Fibroblast of the aortic adventitia (primary cell): ENCODE measurements at regions not wholly inside any gene's neighbourhood (a gene's known extent, or its start where the extent isn't known, plus 50 kb on each side); places are given as distances from the start of the nearest gene placed in this dataset.

ENCODE experiments used
- DNase-seq: peaks from one replicate; pipeline ENCODE4 v3.0.0-alpha.2; 2010; ENCODE audit warnings: low read depth
- H3K4me3 ChIP-seq: 2 replicates; pipeline ENCODE4 v1.5.1; 2011; ENCODE audit warnings: low read depth, mild to moderate bottlenecking, control low read depth, low read length, moderate library complexity
- TF ChIP-seq, protein P1 (sequence below): IDR thresholded peaks from 2 replicates; pipeline ENCODE4 v1.5.1; 2011; ENCODE audit warnings: mild to moderate bottlenecking, low read length, control low read depth, inconsistent platforms; ENCODE audit not compliant: insufficient read depth

DNA sequence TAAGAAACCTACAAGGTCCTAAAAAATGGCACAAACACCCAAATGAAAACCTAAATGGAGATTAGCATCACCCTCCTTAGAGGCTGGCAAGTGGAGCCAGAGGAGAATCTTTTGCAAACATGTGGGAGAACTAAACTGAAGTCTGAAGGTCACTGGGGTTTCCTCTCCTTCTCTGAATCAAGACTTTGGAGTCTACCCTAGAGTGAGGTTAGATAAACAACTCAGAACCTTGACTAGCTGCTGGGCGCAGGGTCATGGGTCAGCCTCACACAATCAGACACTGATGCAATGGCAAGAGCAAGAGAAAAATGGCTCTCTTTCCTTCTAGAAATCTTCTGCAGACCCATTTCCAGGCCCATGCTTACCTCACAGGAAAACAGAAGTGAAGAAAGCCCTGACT lies 165.8 kb downstream of the KCTD12 start:
- TF ChIP-seq, protein P1, sequence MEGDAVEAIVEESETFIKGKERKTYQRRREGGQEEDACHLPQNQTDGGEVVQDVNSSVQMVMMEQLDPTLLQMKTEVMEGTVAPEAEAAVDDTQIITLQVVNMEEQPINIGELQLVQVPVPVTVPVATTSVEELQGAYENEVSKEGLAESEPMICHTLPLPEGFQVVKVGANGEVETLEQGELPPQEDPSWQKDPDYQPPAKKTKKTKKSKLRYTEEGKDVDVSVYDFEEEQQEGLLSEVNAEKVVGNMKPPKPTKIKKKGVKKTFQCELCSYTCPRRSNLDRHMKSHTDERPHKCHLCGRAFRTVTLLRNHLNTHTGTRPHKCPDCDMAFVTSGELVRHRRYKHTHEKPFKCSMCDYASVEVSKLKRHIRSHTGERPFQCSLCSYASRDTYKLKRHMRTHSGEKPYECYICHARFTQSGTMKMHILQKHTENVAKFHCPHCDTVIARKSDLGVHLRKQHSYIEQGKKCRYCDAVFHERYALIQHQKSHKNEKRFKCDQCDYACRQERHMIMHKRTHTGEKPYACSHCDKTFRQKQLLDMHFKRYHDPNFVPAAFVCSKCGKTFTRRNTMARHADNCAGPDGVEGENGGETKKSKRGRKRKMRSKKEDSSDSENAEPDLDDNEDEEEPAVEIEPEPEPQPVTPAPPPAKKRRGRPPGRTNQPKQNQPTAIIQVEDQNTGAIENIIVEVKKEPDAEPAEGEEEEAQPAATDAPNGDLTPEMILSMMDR: no peak
- DNase-seq: no peak
- H3K4me3 ChIP-seq: no peak overlapping the region

- TF ChIP-seq, protein P1: no peak
- no peak overlapping the region for H3K4me3 ChIP-seq
- no peak for DNase-seq
Measured at GRCh38 chr13:76719955-76720354, 166.2 kb downstream of the KCTD12 start.

DNA sequence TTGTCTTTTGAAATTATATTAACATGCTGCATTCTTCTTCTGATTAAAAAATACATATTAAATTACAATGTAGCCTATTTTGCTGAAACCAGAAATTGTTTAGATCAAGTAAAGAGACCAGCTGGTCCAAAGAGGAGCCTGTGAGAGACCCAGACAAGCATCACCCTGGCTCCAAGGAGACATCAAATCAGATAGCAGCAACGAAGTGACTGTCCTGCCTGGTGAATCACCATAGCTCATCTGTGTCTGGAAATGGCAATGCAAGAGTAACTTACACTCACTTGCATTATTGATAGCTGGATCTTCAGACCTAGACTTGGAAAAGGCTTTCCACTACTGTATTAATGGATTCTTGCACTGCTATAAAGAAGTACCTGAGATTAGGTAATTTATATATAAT lies 169.1 kb downstream of the KCTD12 start:
- no peak overlapping the region for H3K4me3 ChIP-seq
- DNase-seq: no peak
- TF ChIP-seq, protein P1: no peak

- DNase-seq: peak; percentile 40
- H3K4me3 ChIP-seq: no peak overlapping the region
- TF ChIP-seq, protein P1: no peak
Measured at GRCh38 chr13:76715621-76716020, 170.6 kb downstream of the KCTD12 start.

DNA sequence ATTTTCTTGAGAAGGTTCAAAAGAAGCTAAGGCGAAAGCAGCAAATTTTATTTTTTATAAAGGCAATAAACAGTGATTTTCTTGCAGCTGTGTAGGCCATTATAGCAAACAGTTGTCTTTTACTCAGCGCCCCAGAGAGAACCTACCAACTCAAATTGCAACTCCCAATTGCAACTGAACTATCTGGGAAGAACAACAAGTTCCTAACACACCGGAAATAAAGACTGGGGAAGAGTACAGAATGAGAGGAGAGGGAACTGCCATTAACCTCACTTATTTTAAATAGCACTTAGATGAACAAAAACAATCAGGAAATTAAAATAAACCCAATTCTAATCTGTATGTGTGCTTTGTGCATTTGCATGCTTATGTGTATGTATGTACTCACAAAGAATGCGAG lies 171.1 kb downstream of the KCTD12 start:
- TF ChIP-seq, protein P1: no peak
- DNase-seq: no peak
- H3K4me3 ChIP-seq: no peak overlapping the region

- DNase-seq: no peak
- TF ChIP-seq, protein P1: no peak
Measured at GRCh38 chr13:76713280-76713679, 172.9 kb downstream of the KCTD12 start.

DNA sequence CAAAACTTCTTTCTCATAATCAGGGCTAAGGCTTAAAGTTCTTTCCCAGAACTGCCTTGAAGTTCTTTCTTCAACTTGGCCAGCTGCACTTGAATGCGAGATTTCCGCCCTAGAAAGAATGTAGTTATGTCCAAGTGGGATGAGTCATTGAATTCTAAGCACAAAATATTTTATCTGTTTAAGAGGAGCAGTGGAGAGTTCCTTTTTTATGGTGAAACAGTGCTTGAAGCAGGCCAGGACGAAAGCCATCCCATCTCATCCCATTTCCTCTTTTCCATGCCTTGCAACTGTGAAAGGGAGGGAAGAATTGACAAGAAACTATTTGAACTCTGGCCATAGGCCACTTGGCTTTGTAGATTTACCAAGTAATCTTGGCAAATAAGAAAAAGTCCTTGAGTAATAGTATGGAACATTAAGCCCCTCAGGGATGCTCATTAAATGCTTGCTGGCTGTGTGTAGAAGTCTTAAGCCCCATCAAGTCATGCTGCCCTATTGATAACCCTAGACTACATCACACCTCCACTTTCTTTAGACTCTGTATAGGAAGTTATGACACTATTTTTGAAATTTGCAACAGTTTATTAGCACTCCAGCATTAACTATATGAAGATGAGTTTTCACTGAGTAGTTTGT lies 174.5 kb downstream of the KCTD12 start:
- no peak overlapping the region for H3K4me3 ChIP-seq
- TF ChIP-seq, protein P1: no peak
- peak; percentile 99 for DNase-seq

More at GRCh38 chr13:76713280-76713679, 172.9 kb downstream of the KCTD12 start:
- H3K4me3 ChIP-seq: no peak overlapping the region
